ENCODE measurements at regions not wholly inside any gene's neighbourhood (a gene's known extent, or its start where the extent isn't known, plus 50 kb on each side); places are given as distances from the start of the nearest gene placed in this dataset.

- peak; percentile 57; the same call in 2 of the 3 replicates for ATAC-seq
- TF ChIP-seq TOX (CRISPR knock-in tag; IDR thresholded peaks at IDR 0.05; ENCODE audit: borderline replicate concordance): no peak
- no peak for TF ChIP-seq PATZ1 (CRISPR knock-in tag; IDR thresholded peaks at IDR 0.05; ENCODE audit: borderline replicate concordance)
- no peak for TF ChIP-seq ZC3H10 (CRISPR knock-in tag; IDR thresholded peaks at IDR 0.05)
- TF ChIP-seq ESRRG (CRISPR knock-in tag; IDR thresholded peaks at IDR 0.05): no peak
- no peak for TF ChIP-seq CSDC2 (CRISPR knock-in tag; IDR thresholded peaks at IDR 0.05)
- TF ChIP-seq TSHZ2 (CRISPR knock-in tag; IDR thresholded peaks at IDR 0.05): no peak
- TF ChIP-seq ZFP3 (CRISPR knock-in tag; IDR thresholded peaks at IDR 0.05): no peak
- no peak for TF ChIP-seq TCF4 (CRISPR knock-in tag; IDR thresholded peaks at IDR 0.05; ENCODE audit: borderline replicate concordance)
- no peak for TF ChIP-seq ZFP30 (CRISPR knock-in tag; IDR thresholded peaks at IDR 0.05)
- TF ChIP-seq CREB5 (CRISPR knock-in tag; IDR thresholded peaks at IDR 0.05; ENCODE audit: low read depth): no peak
- no peak for TF ChIP-seq GLIS3 (CRISPR knock-in tag; IDR thresholded peaks at IDR 0.05)
- no peak for TF ChIP-seq RARB (CRISPR knock-in tag; IDR thresholded peaks at IDR 0.05)
Observed at GRCh38 chr5:107248066-107248695, 422.6 kb downstream of the EFNA5 start.

GRCh38 chr5:107247427-107247826, 423.3 kb downstream of the EFNA5 start:
- no peak for ATAC-seq
- no peak for TF ChIP-seq ESRRG (CRISPR knock-in tag; IDR thresholded peaks at IDR 0.05)

- ATAC-seq: no peak
- no peak for TF ChIP-seq SNAI2 (CRISPR knock-in tag; IDR thresholded peaks at IDR 0.05)
- TF ChIP-seq ZFP30 (CRISPR knock-in tag; IDR thresholded peaks at IDR 0.05): no peak
- TF ChIP-seq CSRNP3 (CRISPR knock-in tag; IDR thresholded peaks at IDR 0.05): no peak
- TF ChIP-seq ISL1 (CRISPR knock-in tag; IDR thresholded peaks at IDR 0.05): no peak
- TF ChIP-seq RARB (CRISPR knock-in tag; IDR thresholded peaks at IDR 0.05): no peak
- TF ChIP-seq ZNF565 (CRISPR knock-in tag; conservative IDR thresholded peaks at IDR 0.05; ENCODE audit: low read depth): no peak
- TF ChIP-seq ARNTL (CRISPR knock-in tag; IDR thresholded peaks at IDR 0.05; ENCODE audit: borderline replicate concordance, low read depth): no peak
- TF ChIP-seq CSDC2 (CRISPR knock-in tag; IDR thresholded peaks at IDR 0.05): no peak
- TF ChIP-seq ZNF8 (CRISPR knock-in tag; IDR thresholded peaks at IDR 0.05): no peak
- no peak for TF ChIP-seq TCF4 (CRISPR knock-in tag; IDR thresholded peaks at IDR 0.05; ENCODE audit: borderline replicate concordance)
- no peak for TF ChIP-seq ZC3H10 (CRISPR knock-in tag; IDR thresholded peaks at IDR 0.05)
- no peak for TF ChIP-seq ZFP3 (CRISPR knock-in tag; IDR thresholded peaks at IDR 0.05)
Observed at GRCh38 chr5:107243220-107243579, 427.5 kb downstream of the EFNA5 start.

- TF ChIP-seq SNAI2 (CRISPR knock-in tag; IDR thresholded peaks at IDR 0.05) (no peak), ARNTL (CRISPR knock-in tag; IDR thresholded peaks at IDR 0.05; ENCODE audit: borderline replicate concordance, low read depth) (no peak), ZC3H10 (CRISPR knock-in tag; IDR thresholded peaks at IDR 0.05) (no peak), ZNF70 (CRISPR knock-in tag; IDR thresholded peaks at IDR 0.05) (no peak)
- no peak for ATAC-seq
Observed at GRCh38 chr5:107242411-107243219, 428.1 kb downstream of the EFNA5 start.
